ENCODE measurements at regions not wholly inside any gene's neighbourhood (a gene's known extent, or its start where the extent isn't known, plus 50 kb on each side); places are given as distances from the start of the nearest gene placed in this dataset.

GRCh38 chr21:41671212-41671762, 95.6 kb downstream of the RIPK4 start:
- no peak for DNase-seq (ENCODE audit: extremely low read depth, insufficient read length)
- Histone ChIP-seq H3K4me3 (replicated peaks; ENCODE audit: low read depth, low read length) (no peak overlapping the region), H3K36me3 (ENCODE audit: control insufficient read depth, insufficient read depth, low read length) (no peaks in the 10 kb centered on the region)

GRCh38 chr21:41670056-41670805, 96.6 kb downstream of the RIPK4 start:
- H3K27me3 ChIP-seq (replicated peaks; ENCODE audit: control insufficient read depth, insufficient read depth, low read length): no peaks in the 10 kb centered on the region; the same call in 1 of the 2 replicates
- H3K4me3 ChIP-seq (replicated peaks; ENCODE audit: low read depth, low read length): no peak overlapping the region
- no peaks in the 10 kb centered on the region for H3K36me3 ChIP-seq (ENCODE audit: control insufficient read depth, insufficient read depth, low read length)
- DNase-seq (ENCODE audit: extremely low read depth, insufficient read length): no peak
- TF ChIP-seq CTCF (IDR thresholded peaks at IDR 0.05; ENCODE audit: insufficient read depth, low read length, poor library complexity, severe bottlenecking): no peak

More at GRCh38 chr21:41671212-41671762, 95.6 kb downstream of the RIPK4 start:
- H3K27me3 ChIP-seq (replicated peaks; ENCODE audit: control insufficient read depth, insufficient read depth, low read length): no peaks in the 10 kb centered on the region
- no peak for TF ChIP-seq CTCF (IDR thresholded peaks at IDR 0.05; ENCODE audit: insufficient read depth, low read length, poor library complexity, severe bottlenecking)

- no peak for TF ChIP-seq CTCF (IDR thresholded peaks at IDR 0.05; ENCODE audit: insufficient read depth, low read length, poor library complexity, severe bottlenecking)
- Histone ChIP-seq H3K27me3 (replicated peaks; ENCODE audit: control insufficient read depth, insufficient read depth, low read length) (no peaks in the 10 kb centered on the region; the same call in 1 of the 2 replicates), H3K36me3 (ENCODE audit: control insufficient read depth, insufficient read depth, low read length) (no peaks in the 10 kb centered on the region), H3K4me3 (replicated peaks; ENCODE audit: low read depth, low read length) (no peak overlapping the region)
- DNase-seq (ENCODE audit: extremely low read depth, insufficient read length): no peak
Measured at GRCh38 chr21:41669533-41669830, 97.4 kb downstream of the RIPK4 start.

- Histone ChIP-seq H3K27me3 (replicated peaks; ENCODE audit: control insufficient read depth, insufficient read depth, low read length) (no peaks in the 10 kb centered on the region; the same call in none of the 2 replicates), H3K4me3 (replicated peaks; ENCODE audit: low read depth, low read length) (no peak overlapping the region)
- DNase-seq (ENCODE audit: extremely low read depth, insufficient read length): no peak
Measured at GRCh38 chr21:41668686-41669532, 97.9 kb downstream of the RIPK4 start.

GRCh38 chr21:41668051-41668541, 98.8 kb downstream of the RIPK4 start:
- no peak for TF ChIP-seq CTCF (IDR thresholded peaks at IDR 0.05; ENCODE audit: insufficient read depth, low read length, poor library complexity, severe bottlenecking)
- H3K36me3 ChIP-seq (ENCODE audit: control insufficient read depth, insufficient read depth, low read length): no peaks in the 10 kb centered on the region
- no peaks in the 10 kb centered on the region; the same call in none of the 2 replicates for H3K27me3 ChIP-seq (replicated peaks; ENCODE audit: control insufficient read depth, insufficient read depth, low read length)
- DNase-seq (ENCODE audit: extremely low read depth, insufficient read length): no peak
- no peak overlapping the region for H3K4me3 ChIP-seq (replicated peaks; ENCODE audit: low read depth, low read length)

More at GRCh38 chr21:41668686-41669532, 97.9 kb downstream of the RIPK4 start:
- TF ChIP-seq CTCF (IDR thresholded peaks at IDR 0.05; ENCODE audit: insufficient read depth, low read length, poor library complexity, severe bottlenecking): no peak
- no peaks in the 10 kb centered on the region for H3K36me3 ChIP-seq (ENCODE audit: control insufficient read depth, insufficient read depth, low read length)
